HG03565 (cell line): ENCODE measurements at regions not wholly inside any gene's neighbourhood (a gene's known extent, or its start where the extent isn't known, plus 50 kb on each side); places are given as distances from the start of the nearest gene placed in this dataset.

Source experiments
- ATAC-seq: cut with Tn5 transposase; IDR thresholded peaks from one replicate; pipeline ENCODE4 v1.9.1; 2021; ENCODE audit warnings: mild to moderate bottlenecking, moderate library complexity; ENCODE audit not compliant: unreplicated experiment

DNA sequence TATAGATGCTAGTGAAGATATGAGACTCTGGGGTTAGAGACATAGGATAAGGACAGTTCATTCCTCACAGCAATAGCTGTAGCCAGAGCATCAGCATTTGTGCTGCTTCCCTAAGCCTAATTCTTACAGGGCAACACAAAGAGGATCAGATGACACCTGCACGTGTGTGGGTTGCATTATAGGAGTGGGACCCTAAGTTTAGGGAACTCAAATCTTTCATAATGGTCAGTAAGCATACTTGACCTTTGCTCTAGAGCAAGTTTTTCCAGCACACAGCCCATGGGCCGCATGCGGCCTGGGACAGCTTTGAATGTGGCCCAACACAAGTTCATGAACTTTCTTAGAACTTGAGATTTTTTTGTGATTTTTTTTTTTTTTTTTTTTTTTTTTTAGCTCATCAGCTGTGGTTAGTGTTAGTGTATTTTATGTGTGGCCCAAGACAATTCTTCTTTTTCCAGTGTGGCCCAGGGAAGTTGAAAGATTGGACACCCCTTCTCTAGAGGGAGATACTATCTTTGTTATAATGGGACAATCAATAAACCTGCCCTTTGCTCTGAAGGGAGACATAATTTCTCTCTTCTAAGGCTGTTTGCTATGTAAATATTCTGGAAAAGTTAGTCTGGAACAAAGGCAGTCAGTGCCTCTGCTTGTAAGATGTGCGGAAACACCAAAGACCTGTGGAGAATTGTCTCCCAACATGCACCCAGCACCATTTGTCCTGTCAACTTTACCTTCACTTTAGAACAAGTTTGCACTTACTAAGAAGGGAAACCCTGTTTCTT, 650.2 kb downstream of the ZNF674 start:
- ATAC-seq: no peak

DNA sequence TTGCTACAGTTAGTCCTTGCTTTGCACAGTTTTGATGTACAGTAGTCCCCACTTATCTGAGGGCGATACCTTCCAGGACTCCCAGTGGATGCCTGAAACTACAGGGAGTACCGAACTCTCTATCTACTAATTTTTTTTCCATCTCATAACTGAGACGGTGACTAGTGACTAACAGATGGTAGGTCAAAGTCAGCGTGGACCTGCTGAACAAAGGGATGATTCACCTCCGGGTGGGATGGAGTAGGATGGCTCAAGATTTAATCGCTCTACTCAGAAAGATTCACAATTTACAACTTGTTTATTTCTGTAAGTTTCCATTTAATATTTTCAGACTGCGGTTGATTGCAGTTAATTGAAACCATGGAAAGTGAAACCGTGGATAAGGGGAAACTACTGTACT, 655.8 kb downstream of the ZNF674 start:
- no peak for ATAC-seq

DNA sequence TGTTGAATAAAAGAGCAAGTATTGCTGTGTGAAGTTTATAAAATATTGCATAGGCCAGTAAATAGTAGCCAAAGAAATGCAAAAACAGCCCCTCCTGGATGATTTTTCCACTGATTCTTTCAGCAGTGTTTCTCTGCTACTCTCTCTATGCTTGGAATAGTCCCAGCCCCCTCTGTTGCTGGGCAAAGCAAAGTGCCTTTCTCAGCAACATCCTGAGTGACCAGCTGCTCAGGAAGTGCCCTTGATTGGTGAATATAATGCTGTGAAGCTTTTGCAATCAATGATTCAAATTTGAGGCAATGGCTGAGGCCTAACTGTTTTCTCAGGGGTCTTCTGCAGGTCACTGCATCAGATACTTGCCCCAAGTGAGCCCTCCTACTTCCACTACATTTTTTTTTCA, 656.7 kb downstream of the ZNF674 start:
- no peak for ATAC-seq

GRCh38 chrX:45885931-45886330, 659.3 kb downstream of the ZNF674 start:
- ATAC-seq: no peak

DNA sequence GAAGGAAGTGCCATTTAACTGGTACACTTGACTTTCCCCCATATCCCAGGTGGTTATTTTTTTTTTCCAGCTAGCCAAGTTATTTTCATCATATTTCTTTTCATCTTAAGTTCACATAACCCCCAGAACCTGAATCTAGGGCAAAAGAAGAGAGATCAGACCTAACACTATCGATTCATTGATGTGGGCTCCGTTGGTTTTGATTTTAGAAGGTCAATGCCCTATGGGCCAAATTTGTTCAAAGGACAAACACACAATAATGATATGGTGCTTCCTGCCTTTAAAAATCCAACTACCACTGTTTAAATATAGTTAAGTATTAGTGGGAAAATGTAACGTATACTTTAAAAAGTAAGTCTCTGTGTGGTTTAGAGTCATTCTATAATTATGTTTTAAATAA, 665.7 kb downstream of the ZNF674 start:
- ATAC-seq: no peak

GRCh38 chrX:45876206-45876605, 669.0 kb downstream of the ZNF674 start:
- no peak for ATAC-seq

GRCh38 chrX:45873781-45874180, 671.4 kb downstream of the ZNF674 start:
- no peak for ATAC-seq

DNA sequence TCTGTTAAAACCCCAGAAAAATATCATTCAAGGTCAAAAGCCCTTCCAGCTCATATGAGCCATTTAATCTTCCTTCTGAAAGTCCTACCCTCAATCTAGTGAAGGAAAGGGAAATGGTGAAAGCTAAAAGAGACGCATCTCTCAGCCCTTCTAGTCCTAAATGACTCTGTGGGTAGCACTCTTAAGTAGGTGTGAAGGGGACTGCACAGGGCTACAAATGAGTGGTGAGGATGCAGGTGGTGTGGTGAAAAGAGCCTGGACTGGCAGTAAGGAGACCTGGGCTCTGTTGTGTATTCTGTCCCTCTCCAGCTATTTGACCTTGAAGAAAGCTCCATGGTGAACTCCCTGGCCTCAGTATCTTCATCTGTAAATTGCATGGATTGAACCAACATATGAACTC, 671.8 kb upstream of the DIPK2B start:
- ATAC-seq: no peak

DNA sequence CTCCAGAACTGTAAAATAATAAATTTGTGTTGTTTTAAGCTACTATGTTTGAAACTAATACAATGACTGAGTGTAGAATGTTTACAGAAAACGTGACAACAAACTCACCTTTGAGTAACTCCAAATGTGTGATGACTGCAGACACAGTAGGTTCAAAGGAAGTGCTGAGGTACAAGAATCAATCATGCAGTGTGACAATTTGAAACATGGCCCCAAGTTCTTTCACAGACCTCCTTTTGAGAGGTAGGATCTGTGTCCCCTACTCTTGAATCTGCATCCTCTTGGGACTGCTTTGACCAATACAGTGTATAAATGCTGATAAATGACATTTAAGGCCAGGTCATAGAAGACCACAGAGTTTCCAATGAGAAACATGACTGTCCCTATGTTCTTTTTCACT, 667.7 kb upstream of the DIPK2B start:
- ATAC-seq: no peak

DNA sequence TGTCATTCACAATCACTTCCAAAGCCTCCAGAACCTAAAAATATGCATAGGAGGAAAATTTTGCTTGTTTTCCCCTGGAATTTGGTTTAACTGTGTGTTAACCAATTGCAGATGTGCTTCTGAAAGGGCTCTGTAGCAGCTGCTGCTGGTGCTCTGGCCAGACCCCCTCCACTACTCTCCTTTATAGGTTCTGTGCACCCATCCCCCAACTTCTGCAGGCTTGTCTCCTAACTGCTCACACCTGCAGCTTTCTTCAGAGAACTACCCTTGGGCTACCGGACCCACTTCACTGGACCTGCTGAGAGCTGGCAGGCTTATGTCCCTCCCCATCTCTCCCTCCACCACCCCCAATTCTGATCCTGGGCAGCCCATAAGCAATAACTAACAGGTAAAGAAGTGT, 662.1 kb upstream of the DIPK2B start:
- no peak for ATAC-seq

GRCh38 chrX:45860450-45860849, 659.8 kb upstream of the DIPK2B start:
- no peak for ATAC-seq

GRCh38 chrX:45859407-45859806, 658.7 kb upstream of the DIPK2B start:
- no peak for ATAC-seq

DNA sequence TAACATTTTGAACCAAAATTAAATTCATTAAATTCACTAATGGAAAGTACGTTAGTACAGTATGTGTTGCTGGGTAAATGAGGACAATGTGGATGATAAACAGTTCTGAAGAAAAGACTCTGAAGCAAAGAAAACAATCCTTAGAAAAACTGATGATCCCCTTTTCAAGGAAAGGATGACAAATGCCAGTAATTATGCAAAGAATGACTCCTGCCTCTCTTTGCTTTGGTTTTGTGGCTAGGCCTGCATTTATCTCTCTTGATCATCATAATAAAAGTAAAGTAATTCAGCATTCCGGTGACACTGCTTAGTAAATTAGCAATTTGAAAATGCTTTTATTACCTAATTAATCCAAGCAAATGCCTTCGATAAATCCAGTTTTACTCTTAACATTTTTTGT, 652.2 kb upstream of the DIPK2B start:
- no peak for ATAC-seq

DNA sequence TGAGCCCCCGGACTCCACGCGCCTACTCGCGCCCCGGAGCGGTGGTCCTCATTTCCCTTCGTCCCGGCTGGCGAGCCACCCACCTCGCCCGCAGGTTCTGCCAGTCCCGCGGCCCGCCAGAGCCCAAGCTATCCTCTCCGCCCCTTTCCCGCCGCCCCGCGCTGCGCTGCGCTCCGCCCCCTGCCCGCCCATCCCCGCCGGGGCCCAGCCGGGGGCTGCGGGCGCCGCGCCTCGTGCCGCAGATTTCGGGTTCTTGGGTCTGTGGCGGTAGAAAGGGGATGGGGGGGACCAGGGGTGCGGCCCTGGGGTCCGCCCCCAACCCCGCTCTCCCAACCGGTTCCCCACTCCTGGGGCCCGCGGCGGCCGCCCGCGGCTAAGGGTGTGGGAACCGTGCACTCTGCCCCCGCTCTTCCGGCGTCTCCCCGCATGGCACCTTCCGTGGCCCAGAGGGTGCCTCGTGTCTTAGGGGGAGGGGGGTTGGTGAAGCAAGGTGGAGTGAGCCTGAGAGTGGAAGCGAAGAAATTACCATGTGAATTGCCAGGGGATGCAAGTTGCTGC, 650.8 kb upstream of the DIPK2B start:
- ATAC-seq: no peak

DNA sequence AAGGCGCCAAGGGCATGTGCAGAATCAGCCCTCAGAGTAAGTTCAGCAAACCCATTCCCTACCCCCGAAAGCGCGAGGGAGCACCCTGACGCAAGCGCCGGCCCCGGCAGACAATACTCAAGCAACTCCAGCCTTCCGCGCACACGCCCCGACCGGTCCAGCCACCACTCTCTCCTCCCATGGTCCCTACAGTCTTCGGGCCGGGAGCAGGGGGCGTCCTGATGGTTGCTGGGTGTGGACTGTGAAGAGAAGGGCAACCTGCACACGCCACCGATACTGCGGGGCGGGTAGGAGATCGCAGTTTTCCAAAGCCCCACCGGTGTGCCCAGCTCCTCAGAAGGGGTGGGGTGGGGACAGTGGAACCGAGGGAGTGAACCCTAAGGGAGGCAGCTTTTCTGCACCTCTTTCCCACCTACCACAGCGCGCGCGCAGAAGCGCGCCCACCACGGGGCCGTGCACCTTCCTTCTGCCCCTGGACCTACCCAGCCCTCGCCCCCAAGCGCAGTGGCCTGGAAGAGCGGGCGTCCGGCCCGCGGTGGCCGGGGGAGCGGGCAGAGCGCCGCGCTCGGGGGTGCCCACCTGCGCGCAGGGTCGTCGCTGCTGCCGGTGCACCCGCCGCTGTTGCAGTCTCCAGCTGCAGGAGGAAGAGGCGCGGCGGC, 650.2 kb upstream of the DIPK2B start:
- no peak for ATAC-seq

GRCh38 chrX:45850197-45850774, 649.6 kb upstream of the DIPK2B start:
- ATAC-seq: no peak

DNA sequence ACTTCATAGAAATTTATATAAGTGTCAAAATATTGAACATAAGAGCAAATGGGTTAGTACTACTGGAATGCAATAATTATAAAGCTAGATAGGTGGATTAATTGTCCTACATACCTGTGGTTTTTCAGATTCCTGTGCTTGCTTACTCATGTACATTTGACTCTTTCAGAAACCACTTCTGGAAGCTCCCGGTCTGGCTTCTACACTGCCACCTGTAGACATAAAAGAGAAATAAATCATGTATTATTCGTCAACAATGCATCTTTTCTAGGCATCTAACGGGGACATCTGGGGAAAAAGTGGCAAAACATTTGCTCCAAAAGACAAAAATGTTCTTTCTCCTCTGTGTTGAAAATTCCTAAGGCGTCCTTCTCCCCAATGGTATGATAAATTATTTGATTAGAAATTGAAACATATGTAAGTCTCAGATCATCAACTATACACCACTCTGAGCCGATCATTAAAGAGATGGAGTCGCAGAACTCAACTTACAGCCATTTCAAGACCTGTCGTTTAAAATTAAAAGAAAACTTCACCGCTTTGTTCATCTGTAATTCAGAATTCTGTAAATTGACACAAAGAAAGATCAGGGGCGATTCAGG, 648.7 kb upstream of the DIPK2B start:
- ATAC-seq: no peak

DNA sequence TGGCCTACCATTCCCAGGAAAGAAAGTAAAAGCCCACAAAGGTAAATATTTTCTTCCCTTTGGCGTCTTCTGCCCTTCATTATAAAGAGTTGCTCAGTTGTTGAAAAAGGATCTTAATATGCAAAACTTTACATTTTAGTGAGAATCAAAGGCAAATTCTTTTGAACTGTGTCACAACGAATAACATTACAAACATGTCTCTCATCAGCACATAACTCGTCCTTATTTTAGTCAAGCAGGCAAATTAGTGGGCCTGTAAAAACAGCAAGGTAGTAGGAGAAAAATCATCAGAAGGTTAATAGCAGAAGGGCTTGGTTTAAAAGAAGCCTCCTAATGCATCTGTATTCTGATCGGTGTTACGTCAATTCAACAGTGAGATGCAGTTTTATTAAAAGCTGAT, 647.3 kb upstream of the DIPK2B start:
- ATAC-seq: no peak

- ATAC-seq: no peak
Observed at GRCh38 chrX:45846328-45846727, 645.7 kb upstream of the DIPK2B start.

GRCh38 chrX:45845142-45845541, 644.5 kb upstream of the DIPK2B start:
- no peak for ATAC-seq

DNA sequence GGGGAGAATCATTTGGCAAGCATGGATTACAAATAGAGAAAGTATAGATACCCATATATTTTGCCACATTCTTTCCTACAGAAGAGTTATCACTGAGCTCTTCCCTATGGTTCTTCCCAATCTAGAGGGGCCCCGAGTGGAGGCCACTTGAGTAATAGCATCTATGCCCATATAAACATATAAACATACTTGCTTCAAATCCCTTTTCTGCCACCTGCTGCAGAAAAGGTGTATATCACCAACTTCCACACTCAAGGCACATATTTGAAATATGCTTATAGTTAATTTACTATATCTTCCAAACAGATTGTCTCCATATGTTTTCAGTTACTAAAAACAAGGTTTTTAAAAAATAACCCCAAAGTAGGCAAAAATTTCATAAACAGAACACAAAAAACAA, 642.8 kb upstream of the DIPK2B start:
- ATAC-seq: no peak

DNA sequence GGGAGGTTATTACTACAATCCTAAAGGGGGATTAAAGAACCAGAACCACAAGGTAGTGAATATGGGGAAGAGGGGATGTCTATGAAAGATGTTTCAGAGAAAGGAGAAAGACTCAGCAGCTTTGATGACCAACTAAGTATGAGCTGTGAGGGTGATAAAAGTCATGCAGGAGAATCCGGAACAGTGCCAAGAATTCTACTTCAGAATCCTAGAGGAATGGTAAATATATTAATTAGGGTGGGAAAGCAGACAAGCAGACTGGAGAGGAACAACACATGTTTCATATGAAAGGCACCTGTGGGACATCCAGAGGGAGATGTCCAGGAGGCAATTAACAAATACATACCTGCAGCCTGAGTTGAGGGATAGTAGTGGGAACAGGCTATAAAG, 642.2 kb upstream of the DIPK2B start:
- ATAC-seq: no peak
